Endothelial cell of umbilical vein (primary cell): ENCODE measurements at regions not wholly inside any gene's neighbourhood (a gene's known extent, or its start where the extent isn't known, plus 50 kb on each side); places are given as distances from the start of the nearest gene placed in this dataset.

Source experiments
- CTCF ChIP-seq, 2 donors: IDR thresholded peaks; 1 replicate in 1 of 2; 2 replicates in 1 of 2; pipeline ENCODE4 v1.5.1; 2011; ENCODE audit warnings: low read length in 2 of 2, mild to moderate bottlenecking in 2 of 2, moderate library complexity in 2 of 2, control low read depth in 1 of 2, inconsistent platforms in 1 of 2, low read depth in 1 of 2; ENCODE audit not compliant: insufficient read depth in 1 of 2; ENCODE audit errors: extremely low read depth in 1 of 2
- EZH2 ChIP-seq: IDR thresholded peaks from 2 replicates; pipeline ENCODE4 v1.6.1; 2012; ENCODE audit warnings: borderline replicate concordance, low read depth, mild to moderate bottlenecking, moderate library complexity, low read length, inconsistent platforms; ENCODE audit not compliant: severe bottlenecking
- GATA2 ChIP-seq: IDR thresholded peaks from 2 replicates; pipeline ENCODE4 v1.7.0; 2011; ENCODE audit warnings: low read depth, mild to moderate bottlenecking, moderate library complexity, mixed read lengths, low read length; ENCODE audit not compliant: insufficient read length, insufficient read depth
- POLR2A ChIP-seq: IDR thresholded peaks from 2 replicates; pipeline ENCODE4 v1.6.1; 2012; ENCODE audit warnings: low read depth, mild to moderate bottlenecking, control low read depth, low read length

- no peak for TF ChIP-seq CTCF (IDR thresholded peaks at IDR 0.05; ENCODE audit: extremely low read depth in 1 of 2, insufficient read depth in 1 of 2, low read depth in 1 of 2, low read length in 2 of 2)
- TF ChIP-seq POLR2A = no peak
- TF ChIP-seq EZH2 = no peak
- TF ChIP-seq GATA2 = no peak
These were observed 89.3 kb upstream of the NAP1L1 start for GRCh38 chr12:76173756-76174155.
